NCI-H1930 (cell line): ENCODE measurements at regions not wholly inside any gene's neighbourhood (a gene's known extent, or its start where the extent isn't known, plus 50 kb on each side); places are given as distances from the start of the nearest gene placed in this dataset.
"Not testable (repeated sequence)": the region's sequence is repeated elsewhere in the genome, so short reads cannot be mapped to it uniquely, and the experiment has no call there.

Experiments used
- DNase-seq, 2 experiments: peaks; one replicate each; lab custom pipeline; 2025; lab: John Stamatoyannopoulos, UW

DNA sequence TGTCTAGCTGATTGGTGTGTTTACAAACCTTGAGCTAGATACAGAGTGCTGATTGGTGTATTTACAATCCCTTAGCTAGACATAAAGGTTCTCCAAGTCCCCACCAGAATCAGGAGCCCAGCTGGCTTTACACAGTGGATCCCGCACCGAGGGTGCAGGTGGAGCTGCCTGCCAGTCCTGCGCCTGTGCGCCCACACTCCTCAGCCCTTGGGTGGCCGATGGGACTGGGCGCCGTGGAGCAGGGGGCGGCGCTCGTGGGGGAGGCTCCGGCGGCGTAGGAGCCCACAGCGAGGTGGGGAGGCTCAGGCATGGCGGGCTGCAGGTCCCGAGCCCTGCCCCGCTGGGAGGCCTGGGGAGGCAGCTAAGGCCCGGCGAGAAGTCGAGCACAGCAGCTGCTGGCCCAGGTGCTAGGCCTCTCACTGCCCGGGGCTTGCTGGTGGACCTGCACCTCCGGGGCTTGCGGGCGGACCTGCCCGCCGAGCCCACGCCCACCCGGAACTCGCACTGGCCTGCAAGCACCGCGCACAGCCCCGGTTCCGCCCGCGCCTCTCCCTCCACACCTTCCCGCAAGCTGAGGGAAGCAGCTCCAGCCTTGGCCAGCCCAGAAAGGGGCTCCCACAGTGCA lies 51.0 kb upstream of the CDYL start:
- DNase-seq = not testable (repeated sequence)

GRCh38 chr6:4724727-4725126 lies 51.5 kb upstream of the CDYL start:
- not testable (repeated sequence) for DNase-seq

- DNase-seq = no peak
Observed at GRCh38 chr6:4723383-4723782, 52.8 kb upstream of the CDYL start.

GRCh38 chr6:4721368-4721767 lies 54.8 kb upstream of the CDYL start:
- DNase-seq = not testable (repeated sequence)

GRCh38 chr6:4719491-4719890 lies 56.7 kb upstream of the CDYL start:
- DNase-seq = no peak

DNA sequence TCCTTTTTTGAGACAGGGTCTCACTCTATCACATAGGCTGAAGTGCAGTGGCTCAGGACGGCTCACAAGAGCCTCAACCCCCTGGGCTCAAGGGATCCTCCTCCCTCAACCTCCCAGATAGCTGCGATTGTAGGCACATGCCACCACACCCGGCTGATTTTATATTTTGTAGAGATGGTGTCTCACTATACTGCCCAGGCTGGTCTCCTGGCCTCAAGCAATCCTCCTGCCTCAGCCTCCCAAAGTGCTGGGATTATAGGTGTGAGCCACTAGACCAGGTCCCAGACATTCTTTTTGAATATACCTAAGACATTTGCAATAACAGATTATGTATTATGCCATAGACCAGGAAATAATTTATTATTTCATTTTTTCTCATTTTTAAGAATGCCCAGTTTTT lies 58.3 kb upstream of the CDYL start:
- no peak for DNase-seq

- DNase-seq = no peak
Observed at GRCh38 chr6:4717124-4717523, 59.1 kb upstream of the CDYL start.

DNA sequence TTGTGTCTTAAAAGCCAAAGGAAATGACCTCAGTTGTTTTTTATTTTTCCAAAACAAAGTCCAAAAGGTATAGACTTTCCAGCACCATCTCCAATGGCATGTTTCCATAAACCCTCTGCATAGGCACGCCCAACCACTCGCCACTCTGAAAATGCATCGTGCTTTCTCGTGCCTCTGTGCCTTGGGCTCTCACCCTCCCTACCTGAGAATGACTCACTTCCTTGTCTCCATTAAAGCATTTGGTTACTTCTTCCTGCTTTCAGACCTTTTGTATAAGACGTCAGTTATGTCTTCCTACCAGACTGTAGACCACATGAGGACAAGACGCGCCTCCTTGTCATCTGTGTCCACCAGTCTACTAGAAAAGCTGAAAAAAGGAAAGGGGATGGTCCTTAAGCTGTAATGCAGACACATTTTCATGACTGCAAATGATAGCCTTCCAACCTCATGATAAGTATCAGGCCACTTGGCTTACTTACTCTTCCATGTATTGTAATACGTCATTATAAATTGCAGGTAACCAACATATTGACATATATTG lies 61.2 kb upstream of the CDYL start:
- DNase-seq = no peak

- DNase-seq = no peak
Observed at GRCh38 chr6:4712291-4712690, 63.9 kb upstream of the CDYL start.

DNA sequence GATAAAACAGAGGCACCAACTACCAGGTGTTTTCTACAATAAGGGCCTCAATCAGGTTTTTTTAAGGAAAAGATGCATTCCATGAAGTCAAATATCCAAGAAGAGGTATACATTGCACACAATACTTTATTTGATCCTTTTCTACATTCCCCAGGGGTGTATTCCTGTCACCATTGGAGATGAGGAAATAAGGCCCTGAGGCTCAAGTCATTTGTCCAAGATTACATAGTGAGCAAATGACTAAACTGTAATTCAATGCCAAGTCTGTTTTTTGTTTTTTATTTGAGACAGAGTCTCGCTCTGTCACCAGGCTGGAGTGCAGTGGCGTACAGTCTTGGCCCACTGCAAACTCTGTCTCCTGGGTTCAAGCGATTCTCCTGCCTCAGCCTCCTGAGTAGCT lies 69.2 kb upstream of the CDYL start:
- DNase-seq = no peak

- DNase-seq = no peak
Observed at GRCh38 chr6:4705809-4706208, 70.4 kb upstream of the CDYL start.

DNA sequence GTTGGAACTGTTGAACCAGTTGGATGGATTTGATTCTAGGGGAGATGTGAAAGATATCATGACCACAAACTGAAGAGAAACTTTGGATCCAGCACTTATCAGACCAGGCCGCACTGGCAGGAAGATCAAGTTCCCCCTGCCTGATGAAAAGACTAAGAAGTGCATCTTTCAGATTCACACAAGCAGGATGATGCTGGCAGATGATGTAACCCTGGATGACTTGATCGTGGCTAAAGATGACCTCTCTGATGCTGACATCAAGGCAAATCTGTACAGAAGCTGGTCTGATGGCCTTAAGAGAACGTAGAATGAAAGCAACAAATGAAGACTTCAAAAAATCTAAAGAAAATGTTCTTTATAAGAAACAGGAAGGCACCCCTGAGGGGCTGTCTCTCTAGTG lies 72.8 kb upstream of the CDYL start:
- DNase-seq = no peak

- no peak for DNase-seq
Observed at GRCh38 chr6:4698901-4699659, 77.1 kb upstream of the CDYL start.

DNA sequence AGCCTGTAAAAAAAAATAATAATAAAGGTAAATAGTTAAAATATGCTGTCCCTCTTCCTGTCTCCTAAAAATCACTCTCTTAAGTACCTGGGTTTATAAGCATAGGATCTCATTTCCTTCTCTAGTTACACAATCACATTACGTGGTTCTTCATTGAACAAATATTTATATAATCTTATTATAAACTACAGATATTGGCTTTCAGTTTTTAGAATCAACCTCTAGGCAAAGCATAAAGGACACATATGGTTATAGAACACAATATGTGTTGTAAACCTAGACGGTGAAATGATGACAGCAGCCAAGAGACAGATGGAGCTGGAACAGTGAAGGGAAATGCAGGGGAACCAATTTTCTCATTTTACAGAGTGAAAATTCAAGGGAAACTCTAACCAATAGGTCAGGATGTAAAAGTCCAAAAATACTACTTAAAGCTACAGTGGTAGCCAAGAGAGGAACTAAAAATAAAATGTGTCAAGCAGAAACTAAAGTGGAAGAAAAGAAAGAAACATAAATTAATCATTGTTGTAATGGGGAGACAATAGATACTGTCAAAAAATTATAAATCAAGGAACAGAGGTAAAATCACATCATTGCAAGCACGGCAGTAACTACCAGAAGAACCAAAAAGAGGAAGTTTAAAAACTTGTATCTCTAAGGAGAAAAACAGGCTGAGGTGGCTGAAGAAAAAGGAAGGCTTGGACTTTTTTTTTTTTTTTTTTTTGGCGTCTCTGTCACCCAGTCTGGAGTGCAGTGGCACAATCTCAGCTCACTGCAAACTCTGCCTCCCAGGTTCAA lies 82.8 kb upstream of the CDYL start:
- no peak for DNase-seq

DNA sequence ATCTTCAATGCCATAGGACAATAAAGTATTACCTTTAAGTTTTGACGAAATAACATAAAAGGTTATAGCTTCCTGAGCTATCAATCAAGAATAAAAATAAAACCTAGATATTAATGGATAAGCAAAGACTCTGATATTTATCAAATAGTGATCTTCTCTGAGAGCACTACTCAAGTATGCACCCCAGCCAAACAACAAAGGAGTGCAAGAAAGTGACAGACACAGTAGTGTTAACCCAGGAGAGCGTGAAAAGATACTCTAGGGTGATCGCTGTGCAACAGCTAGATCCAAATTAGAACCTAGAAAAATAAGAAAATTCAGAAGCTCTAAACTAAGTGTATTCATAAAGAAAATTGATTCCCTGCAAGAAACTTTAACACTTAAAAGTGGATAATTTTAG lies 83.5 kb upstream of the CDYL start:
- no peak for DNase-seq

DNA sequence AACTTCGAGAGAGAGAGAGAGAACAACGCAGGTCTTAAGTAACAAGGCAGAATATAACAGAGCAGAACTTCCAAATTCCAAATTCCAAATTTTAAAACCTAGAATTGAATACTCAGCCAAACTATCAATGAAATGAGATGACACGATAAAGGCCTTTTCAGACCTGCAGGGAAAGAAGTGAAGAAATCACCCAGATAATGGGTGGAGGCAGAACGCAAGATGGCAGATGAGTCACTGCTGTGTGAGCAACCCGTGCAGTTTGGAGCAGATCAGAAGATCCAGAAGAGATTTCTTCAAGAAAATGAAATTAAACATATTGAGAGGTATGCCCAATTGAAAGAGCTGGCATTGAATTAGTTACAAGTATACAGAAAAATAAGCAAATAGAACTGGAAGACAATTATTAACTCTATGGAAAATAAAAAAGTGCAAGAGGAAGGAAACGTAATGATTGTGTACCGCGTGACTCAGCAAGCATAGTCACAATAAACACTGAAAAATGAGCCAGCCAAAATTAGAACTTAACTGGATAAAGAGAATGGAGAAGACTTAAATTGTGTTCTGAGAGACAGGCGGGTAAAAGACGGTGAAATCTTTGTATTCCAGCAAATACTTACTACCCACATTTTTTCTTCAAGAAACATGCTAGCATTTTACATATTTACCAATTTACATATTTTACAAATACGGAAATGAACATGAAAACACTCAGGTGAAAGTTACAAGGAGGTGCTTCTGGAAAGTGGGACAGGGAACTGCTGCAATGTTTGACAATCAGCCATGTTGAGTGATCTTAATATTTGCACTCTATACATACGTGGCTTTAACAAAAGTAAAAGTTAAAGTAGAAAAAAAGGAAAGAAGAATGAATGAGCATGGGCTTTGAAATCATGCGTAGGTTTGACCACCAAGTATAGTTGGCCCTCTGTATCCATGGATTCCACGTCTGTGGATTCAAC lies 87.9 kb upstream of the CDYL start:
- no peak for DNase-seq

- DNase-seq = no peak
Observed at GRCh38 chr6:4687656-4687988, 88.6 kb upstream of the CDYL start.

DNA sequence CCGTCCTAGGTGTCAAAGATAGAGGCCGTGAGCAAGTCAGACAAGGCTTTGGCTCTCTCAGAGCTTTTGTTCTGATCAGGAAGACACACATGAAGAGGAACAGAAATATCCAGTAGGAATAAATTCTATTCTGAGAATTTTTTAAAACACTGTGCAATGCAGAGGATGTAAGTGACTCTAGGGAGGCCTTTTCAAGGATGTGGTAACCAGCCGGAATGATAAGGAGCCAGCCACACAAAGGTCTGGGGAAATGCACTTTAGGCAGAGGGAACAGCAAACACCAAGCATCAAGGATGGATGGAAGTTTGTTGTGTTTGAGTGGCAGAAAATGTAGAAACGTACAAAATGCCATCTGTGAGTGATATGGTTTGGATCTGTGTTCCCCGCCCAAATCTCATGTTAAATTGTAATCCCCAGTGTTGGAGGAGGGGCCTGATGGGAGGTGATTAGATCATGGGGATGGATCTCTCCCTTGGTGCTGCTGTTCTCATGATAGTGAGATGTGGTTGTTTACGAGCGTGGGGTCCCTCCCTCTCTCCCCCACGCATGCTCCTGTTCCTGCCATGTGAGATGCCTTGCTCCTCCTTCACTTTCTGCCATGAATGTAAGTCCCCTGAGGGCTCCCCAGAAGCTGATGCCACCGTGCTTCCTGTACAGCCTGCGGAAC lies 93.6 kb upstream of the CDYL start:
- DNase-seq = no peak

DNA sequence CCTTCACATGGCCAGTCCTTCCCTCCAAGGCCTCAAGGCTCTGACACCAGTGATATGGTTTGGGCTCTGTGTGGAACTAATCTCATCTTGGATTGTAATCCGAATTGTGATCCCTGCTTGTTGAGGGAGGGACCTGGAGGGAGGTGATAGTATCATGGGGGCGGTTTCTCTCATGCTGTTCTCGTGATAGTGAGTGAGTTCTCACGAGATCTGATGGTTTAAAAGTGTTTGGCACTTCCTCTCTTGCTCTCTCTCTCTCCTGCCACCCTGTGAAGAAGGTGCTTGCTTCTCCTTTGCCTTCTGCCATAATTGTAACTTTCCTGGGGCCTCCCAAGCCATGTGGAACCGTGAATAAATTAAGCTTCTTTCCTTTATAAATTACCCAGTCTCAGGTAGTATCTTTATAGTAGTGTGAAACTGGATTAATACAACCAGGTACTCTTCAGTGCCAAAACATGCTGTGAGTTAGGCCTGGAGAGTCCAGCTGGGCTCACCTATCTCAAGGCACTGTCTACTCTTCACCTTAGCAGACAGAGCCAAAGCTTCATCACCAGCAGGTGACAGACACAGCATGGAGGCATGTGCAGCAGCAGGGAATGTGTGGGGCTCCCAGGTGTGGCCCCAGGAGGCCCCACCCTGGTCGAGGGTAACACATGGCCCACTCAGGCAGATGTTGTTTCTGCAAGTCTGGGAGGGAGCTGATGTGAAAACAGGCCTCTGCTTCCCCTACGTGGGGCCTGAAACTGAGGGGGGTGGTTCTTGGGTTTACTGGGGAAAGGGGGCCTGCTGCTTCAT lies 97.5 kb upstream of the CDYL start:
- DNase-seq = no peak

GRCh38 chr6:4677751-4678065 lies 98.5 kb upstream of the CDYL start:
- DNase-seq = no peak
